Suprapubic skin (tissue), 4 donors: ENCODE measurements at regions not wholly inside any gene's neighbourhood (a gene's known extent, or its start where the extent isn't known, plus 50 kb on each side); places are given as distances from the start of the nearest gene placed in this dataset.

Experiments used
- EP300 ChIP-seq: sonication (generic); formaldehyde crosslinking; IDR thresholded peaks from one replicate; pipeline ENCODE4 v1.6.1; 2017; ENCODE audit warnings: antibody characterized with exemption
- POLR2A ChIP-seq, 2 donors: fragments of 450-650 bp; IDR thresholded peaks; one replicate each; pipeline ENCODE4 v1.6.1; 2017; ENCODE audit warnings: antibody characterized with exemption in 2 of 2, mild to moderate bottlenecking in 2 of 2, moderate library complexity in 2 of 2
- POLR2AphosphoS5 ChIP-seq, 3 donors: sonication (generic); formaldehyde crosslinking; IDR thresholded peaks; one replicate each; pipeline ENCODE4 v1.6.1; 2017; ENCODE audit warnings: antibody characterized with exemption in 3 of 3
- TF ChIP-seq, protein P1 (sequence below), 2 donors: fragments of 200-600 bp in 1 of 2; fragments of 450-650 bp in 1 of 2; sonication (generic) in 1 of 2; IDR thresholded peaks; one replicate each; pipeline ENCODE4 v1.5.1; 2016 to 2019; ENCODE audit warnings: antibody characterized with exemption in 2 of 2, mild to moderate bottlenecking in 1 of 2, moderate library complexity in 1 of 2

DNA sequence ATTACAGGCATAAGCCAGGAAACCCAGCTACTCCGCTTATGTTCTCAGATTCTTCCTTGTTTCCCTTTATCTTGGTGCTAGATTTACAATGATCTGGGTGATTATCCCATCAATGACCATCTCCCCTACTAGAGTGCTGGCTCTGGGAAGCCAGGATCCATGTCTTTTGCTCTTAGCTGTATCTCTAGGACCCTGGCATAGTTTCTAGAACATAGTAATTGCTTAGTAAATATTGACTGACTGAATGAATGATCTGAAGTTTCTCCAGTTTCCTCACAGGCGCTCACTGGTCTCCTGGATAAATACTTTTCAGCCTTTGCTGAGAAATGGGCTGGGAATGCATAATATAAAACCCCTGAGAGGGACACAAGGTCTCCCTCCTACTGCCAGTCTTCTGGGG lies 60.0 kb upstream of the KLF9 start:
- no peak for TF ChIP-seq POLR2A (IDR thresholded peaks at IDR 0.05)
- no peak for TF ChIP-seq EP300
- TF ChIP-seq, protein P1, sequence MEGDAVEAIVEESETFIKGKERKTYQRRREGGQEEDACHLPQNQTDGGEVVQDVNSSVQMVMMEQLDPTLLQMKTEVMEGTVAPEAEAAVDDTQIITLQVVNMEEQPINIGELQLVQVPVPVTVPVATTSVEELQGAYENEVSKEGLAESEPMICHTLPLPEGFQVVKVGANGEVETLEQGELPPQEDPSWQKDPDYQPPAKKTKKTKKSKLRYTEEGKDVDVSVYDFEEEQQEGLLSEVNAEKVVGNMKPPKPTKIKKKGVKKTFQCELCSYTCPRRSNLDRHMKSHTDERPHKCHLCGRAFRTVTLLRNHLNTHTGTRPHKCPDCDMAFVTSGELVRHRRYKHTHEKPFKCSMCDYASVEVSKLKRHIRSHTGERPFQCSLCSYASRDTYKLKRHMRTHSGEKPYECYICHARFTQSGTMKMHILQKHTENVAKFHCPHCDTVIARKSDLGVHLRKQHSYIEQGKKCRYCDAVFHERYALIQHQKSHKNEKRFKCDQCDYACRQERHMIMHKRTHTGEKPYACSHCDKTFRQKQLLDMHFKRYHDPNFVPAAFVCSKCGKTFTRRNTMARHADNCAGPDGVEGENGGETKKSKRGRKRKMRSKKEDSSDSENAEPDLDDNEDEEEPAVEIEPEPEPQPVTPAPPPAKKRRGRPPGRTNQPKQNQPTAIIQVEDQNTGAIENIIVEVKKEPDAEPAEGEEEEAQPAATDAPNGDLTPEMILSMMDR (IDR thresholded peaks at IDR 0.05) = no peak
- TF ChIP-seq POLR2AphosphoS5 (IDR thresholded peaks at IDR 0.05) = no peak
